Psoas muscle (tissue), 7 donors: ENCODE measurements at regions not wholly inside any gene's neighbourhood (a gene's known extent, or its start where the extent isn't known, plus 50 kb on each side); places are given as distances from the start of the nearest gene placed in this dataset.

Experiments
- ATAC-seq, 4 donors: fragments of 200-7000 bp; cut with Tn5 transposase; one replicate each; pipeline ENCODE4 v1.9.1; 2020; ENCODE audit warnings: moderate library complexity in 3 of 4, mild to moderate bottlenecking in 2 of 4
- DNase-seq, 2 donors: peaks; one replicate each; pipeline ENCODE4 v3.0.0-alpha.2; 2020
- H3K27ac ChIP-seq: fragments of 200-600 bp; one replicate; pipeline ENCODE4 v1.8.0; 2022
- H3K27me3 ChIP-seq, 3 donors: fragments of 200-600 bp in 1 of 3; one replicate each; pipeline versions ENCODE4 v1.6.1 to v1.8.0; 2013 to 2022; ENCODE audit warnings: low read length in 2 of 3, mild to moderate bottlenecking in 2 of 3, moderate library complexity in 1 of 3; ENCODE audit not compliant: insufficient read depth in 3 of 3
- H3K36me3 ChIP-seq, 2 donors: fragments of 200-600 bp in 1 of 2; one replicate each; pipeline versions ENCODE4 v1.6.1 to v1.8.0; 2013 to 2022; ENCODE audit warnings: low read depth in 1 of 2, mild to moderate bottlenecking in 1 of 2, moderate library complexity in 1 of 2; ENCODE audit not compliant: insufficient read depth in 1 of 2
- H3K4me1 ChIP-seq: fragments of 200-600 bp; one replicate; pipeline ENCODE4 v1.8.0; 2022
- H3K4me3 ChIP-seq: fragments of 200-600 bp; one replicate; pipeline ENCODE4 v1.8.0; 2022; ENCODE audit warnings: mild to moderate bottlenecking
- H3K9me3 ChIP-seq: fragments of 200-600 bp; one replicate; pipeline ENCODE4 v1.8.0; 2022
- WGBS, 3 donors: extraction: QIAGEN DNeasy Blood & Tissue Kit; methylation state at CpG; one replicate each; pipeline versions ENCODE4 v1.1.6 to v1.1.7; 2013; 5-methylcytosine and 5-hydroxymethylcytosine counted together
- intact Hi-C, 2 donors: fragments of 100-400 bp; cut with DNase I; formaldehyde crosslinking; loops; one replicate each; pipeline versions ENCODE4 v1.11.0 to v1.14.2; 2022
- TF ChIP-seq, protein P1 (sequence below): fragments of 200-600 bp; IDR thresholded peaks from one replicate; pipeline ENCODE4 v1.8.0; 2022; ENCODE audit warnings: antibody characterized with exemption
- donor health status: healthy with polysubstance abuse.
- donor health status: DM: no; HTN: no; CAD: no; lungs with moderate emphysema.
- donor health status: Bipolar disorder and iron deficiency.
- donor health status: healthy.
- donor health status: DM: yes; HTN: yes; CAD: no.
- donor health status: DM: no; HTN: no; CAD: no.
- donor health status: DM: yes; HTN: yes; CAD: no.

- 88 to 90% (median 89%) methylated on average over 16 of the region's 16 CpGs for WGBS, 3 donors
- no peak for DNase-seq
These were observed 72.0 kb downstream of the SYNE3 start for GRCh38 chr14:95444132-95445129.

DNA sequence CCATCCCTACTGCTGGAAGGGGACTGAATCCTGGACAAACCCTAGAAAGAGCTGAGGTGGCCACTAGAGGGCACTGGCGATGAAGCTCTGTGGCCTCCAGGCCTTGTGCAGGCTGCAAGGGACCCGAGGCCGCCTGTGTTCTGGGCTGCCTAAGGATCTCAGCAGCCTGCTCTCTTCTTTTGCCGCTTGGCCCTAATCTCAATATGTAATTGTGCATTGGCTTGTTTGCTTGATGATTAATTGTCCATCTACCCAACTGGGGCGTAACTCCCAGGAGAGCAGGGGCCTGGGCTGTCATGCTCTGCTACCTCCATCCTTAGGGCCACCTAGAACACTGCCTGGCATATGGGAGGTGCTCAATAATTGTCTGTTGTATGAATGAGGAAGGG is 73.8 kb downstream of the SYNE3 start:
- intact Hi-C loops: loop anchor here (1.0 to 2.0 kb wide), 2 partner anchors 84 to 85 kb away; no protein-coding TSS in a partner anchor
- H3K4me3 ChIP-seq: no peak overlapping the region
- TF ChIP-seq, protein P1, sequence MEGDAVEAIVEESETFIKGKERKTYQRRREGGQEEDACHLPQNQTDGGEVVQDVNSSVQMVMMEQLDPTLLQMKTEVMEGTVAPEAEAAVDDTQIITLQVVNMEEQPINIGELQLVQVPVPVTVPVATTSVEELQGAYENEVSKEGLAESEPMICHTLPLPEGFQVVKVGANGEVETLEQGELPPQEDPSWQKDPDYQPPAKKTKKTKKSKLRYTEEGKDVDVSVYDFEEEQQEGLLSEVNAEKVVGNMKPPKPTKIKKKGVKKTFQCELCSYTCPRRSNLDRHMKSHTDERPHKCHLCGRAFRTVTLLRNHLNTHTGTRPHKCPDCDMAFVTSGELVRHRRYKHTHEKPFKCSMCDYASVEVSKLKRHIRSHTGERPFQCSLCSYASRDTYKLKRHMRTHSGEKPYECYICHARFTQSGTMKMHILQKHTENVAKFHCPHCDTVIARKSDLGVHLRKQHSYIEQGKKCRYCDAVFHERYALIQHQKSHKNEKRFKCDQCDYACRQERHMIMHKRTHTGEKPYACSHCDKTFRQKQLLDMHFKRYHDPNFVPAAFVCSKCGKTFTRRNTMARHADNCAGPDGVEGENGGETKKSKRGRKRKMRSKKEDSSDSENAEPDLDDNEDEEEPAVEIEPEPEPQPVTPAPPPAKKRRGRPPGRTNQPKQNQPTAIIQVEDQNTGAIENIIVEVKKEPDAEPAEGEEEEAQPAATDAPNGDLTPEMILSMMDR: peak; percentile 89
- ATAC-seq: peak; percentile 95 to 99 (median 96)
- H3K9me3 ChIP-seq: no peaks in the 10 kb centered on the region
- H3K36me3 ChIP-seq: peaks cover 0 to 49% of the 10 kb centered on the region in 2 donors
- no peak overlapping the region for H3K27ac ChIP-seq
- WGBS, 3 donors: 22 to 35% (median 27%) methylated on average over 5 of the region's 5 CpGs
- peak; percentile 82 to 88 for DNase-seq
- H3K4me1 ChIP-seq: no peaks in the 10 kb centered on the region
- H3K27me3 ChIP-seq: no peaks in the 10 kb centered on the region

More at GRCh38 chr14:95444132-95445129, 72.0 kb downstream of the SYNE3 start:
- TF ChIP-seq, protein P1: no peak
- H3K27ac ChIP-seq: no peak overlapping the region
- H3K9me3 ChIP-seq: no peaks in the 10 kb centered on the region
- no peak overlapping the region for H3K4me3 ChIP-seq
- no peaks in the 10 kb centered on the region for H3K27me3 ChIP-seq
- ATAC-seq: no peak
- H3K4me1 ChIP-seq: no peaks in the 10 kb centered on the region
- H3K36me3 ChIP-seq: peaks cover 0 to 40% of the 10 kb centered on the region in 2 donors
- intact Hi-C loops: no loop called here

GRCh38 chr14:95442016-95442632 is 74.3 kb downstream of the SYNE3 start:
- H3K9me3 ChIP-seq: no peaks in the 10 kb centered on the region
- H3K27me3 ChIP-seq: no peaks in the 10 kb centered on the region
- H3K27ac ChIP-seq: no peak overlapping the region
- intact Hi-C loops: loop anchor here (1.0 to 2.0 kb wide), 2 partner anchors 85 kb away; no protein-coding TSS in a partner anchor
- ATAC-seq (peak in 1 of 4 donors; percentile 35), DNase-seq (no peak)
- H3K4me3 ChIP-seq: no peak overlapping the region
- peaks cover 0 to 50% of the 10 kb centered on the region in 2 donors for H3K36me3 ChIP-seq
- WGBS, 3 donors: 69 to 75% (median 71%) methylated on average over 6 of the region's 6 CpGs
- no peaks in the 10 kb centered on the region for H3K4me1 ChIP-seq
- TF ChIP-seq, protein P1: no peak

- ATAC-seq: no peak
- Histone ChIP-seq H3K4me1 (no peaks in the 10 kb centered on the region), H3K9me3 (no peaks in the 10 kb centered on the region), H3K27me3 (no peaks in the 10 kb centered on the region), H3K4me3 (no peak overlapping the region), H3K27ac (no peak overlapping the region), H3K36me3 (peaks cover 0 to 60% of the 10 kb centered on the region in 2 donors)
- TF ChIP-seq, protein P1: no peak
- DNase-seq: no peak
- intact Hi-C loops: no loop called here
- WGBS, 3 donors: 78 to 84% (median 81%) methylated on average over 2 of the region's 2 CpGs
These were observed 75.5 kb downstream of the SYNE3 start for GRCh38 chr14:95440951-95441350.
